ENCODE measurements at regions not wholly inside any gene's neighbourhood (a gene's known extent, or its start where the extent isn't known, plus 50 kb on each side); places are given as distances from the start of the nearest gene placed in this dataset.

DNA sequence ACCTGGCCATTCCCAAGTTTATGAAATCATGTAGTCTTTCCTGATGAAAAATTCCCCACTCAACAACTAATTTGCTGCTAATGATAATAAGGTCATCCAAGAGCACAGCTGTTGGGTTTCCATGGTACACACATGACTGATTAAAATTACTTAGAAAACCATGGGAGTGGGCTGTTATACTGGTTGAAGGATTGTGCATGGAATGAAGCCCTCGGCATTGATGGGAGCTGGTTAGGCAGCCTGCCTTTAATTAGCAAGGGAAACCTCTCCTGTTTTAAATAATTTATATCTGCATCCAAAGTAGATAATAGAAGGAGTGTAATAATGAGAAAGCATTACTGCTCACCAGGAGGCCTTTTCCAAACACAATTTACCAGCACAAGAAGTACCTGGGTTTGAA, 235.1 kb upstream of the CFAP20DC start:
- DNase-seq: no peak

DNA sequence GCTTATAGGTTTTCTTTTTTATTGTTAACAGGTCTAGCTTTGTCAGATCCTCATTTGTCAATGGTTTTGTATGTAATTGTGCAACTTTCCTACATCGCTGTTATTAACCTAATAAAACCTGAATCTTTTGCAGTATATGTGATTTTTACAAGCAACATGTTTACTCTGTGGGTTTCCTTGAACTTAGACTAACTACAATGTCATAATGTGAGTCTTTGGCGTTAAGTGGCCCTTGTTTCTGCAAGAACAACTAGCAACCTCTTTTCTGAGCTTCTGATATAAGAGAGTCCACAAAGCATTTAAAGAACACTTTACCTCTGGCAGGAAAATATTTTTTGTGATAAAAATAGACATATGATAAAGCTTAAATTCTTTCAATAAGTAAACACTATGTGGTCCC, 230.3 kb upstream of the CFAP20DC start:
- DNase-seq: no peak

- no peak for DNase-seq
Measured at GRCh38 chr3:59277816-59278215, 228.0 kb upstream of the CFAP20DC start.

DNA sequence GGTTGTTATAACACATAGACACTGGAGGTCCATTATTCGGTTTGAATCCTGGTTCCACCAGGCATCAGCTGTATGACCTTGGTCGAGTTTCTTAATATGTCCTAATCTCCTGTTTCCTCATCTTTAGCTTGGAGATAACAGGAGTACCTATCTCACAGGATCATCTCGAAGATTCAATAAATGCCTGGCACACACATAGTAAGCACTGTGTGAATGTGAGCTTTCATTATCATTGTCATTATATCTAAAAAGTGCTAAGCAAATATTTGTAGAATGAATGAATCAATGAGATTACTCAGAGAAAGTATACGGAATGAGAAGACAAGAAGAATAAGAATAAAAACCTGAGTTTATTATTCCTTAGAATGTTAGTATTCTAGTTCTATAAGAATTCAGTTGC, 227.4 kb upstream of the CFAP20DC start:
- no peak for DNase-seq

DNA sequence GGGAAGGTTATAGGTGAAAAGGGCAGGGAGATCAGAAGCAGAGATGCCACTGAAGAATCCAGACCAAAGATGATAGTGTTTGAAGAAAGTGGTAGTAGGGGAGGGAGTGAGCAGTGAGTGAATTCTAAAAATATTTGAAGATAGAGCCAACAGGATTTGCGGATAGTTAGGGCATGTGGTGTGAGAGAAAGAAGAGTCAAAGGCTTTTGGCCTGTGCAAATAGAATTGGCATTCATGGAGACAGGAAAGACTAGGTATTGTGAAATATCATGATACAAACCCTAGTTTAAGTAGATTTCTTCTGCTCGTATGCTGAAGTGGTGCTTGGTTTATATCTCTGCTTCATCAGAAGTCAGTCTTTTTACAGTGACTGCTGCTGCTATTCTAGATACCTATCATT, 224.2 kb upstream of the CFAP20DC start:
- no peak for DNase-seq

DNA sequence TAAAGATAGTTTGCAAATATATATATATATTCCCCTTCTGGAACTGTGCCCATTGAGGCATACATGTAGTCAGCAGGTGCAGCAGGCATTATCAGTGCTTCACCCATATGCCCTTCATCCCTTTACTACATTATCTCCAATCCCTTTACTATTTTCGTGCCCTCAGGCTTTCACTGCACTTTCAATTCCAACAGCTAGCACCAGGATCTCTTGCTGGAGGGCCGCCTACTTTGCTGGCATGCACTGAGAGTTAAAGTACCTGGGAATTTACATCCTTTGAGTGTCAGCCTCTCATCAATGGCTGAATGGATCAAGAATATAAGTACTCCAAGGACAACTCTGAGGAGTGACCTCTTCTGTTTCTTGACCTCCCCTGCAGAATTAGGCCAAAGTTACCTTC, 222.1 kb upstream of the CFAP20DC start:
- DNase-seq: no peak

- DNase-seq: no peak
Measured at GRCh38 chr3:59270921-59271320, 221.1 kb upstream of the CFAP20DC start.

DNA sequence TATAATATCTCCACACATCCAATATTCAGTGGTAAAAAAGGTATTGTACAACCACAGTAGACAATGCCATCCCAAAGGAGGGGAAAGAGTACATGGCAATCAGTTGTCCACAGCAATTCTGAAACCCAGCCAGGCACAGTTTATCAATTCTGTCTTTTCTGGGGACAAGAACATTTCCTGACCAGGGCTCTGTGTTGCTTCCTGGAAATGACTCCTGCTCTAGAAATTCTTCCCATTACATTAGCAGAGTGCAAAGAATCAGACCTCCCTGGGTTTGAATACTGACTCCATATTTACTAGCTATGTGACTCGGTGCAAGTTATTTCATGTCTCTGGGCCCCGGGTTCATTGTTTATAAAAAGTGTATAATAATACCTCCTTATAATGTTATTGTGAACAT, 220.4 kb upstream of the CFAP20DC start:
- no peak for DNase-seq

DNA sequence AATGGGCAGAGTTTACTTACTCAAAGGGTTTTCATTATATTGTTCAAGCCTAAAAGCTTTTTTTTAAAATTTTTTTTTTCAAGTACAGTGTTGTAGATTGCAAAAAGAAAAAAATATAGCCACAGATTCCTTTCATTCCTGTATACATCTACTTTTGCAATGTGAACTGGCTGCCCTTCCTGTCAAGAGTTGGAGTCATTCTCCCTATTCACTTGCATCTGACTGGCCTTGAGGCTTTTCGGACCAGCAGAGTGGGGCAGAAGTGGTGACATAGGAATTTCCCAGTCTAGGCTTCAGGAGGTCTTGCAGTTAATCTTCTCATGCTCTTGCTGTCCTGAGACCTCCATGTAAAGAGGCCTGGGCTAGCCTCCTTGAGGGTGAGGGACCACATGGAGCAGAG, 218.3 kb upstream of the CFAP20DC start:
- peak; percentile 6 for DNase-seq

- DNase-seq: no peak
Measured at GRCh38 chr3:59267021-59267420, 217.2 kb upstream of the CFAP20DC start.

GRCh38 chr3:59266551-59266950, 216.7 kb upstream of the CFAP20DC start:
- DNase-seq: no peak

DNA sequence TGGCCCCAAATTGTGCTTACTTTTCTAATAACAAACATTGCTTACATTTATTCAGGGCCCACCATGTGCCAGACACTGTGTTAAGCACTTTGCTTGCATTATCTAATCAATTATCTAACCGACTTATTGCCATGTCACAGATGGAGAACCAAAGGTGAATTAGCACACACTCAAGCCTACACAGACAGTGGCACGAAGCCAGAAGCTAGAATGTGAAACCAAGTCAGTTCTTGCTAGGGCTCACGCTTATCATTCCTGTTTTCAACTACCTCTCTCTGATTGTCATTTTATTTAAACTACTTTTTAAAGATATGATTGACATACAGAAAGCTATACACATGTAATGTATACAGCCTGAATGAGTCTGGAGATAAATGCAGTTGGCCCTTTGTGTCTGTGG, 215.7 kb upstream of the CFAP20DC start:
- DNase-seq: no peak

- DNase-seq: no peak
Measured at GRCh38 chr3:59264366-59264765, 214.5 kb upstream of the CFAP20DC start.

DNA sequence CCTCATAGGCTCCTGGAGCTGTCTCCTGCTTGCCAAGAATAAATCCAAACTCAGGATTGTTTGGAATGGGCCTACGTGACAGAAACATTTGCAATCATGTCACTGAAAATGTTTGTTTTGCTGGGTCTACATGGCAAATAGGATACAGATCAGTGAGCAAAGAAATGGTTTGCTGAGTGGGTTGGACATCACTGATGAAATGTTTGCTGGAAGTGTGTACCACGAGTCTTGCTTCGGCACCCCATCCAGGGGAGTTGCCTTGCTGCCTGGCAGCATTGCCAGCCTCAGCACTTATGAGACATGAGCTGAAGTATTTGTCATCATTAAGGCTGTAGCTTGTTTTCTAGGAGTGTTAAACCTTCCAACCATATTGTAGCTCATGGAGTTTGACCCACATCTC, 213.3 kb upstream of the CFAP20DC start:
- no peak for DNase-seq

GRCh38 chr3:59262076-59262498, 212.3 kb upstream of the CFAP20DC start:
- no peak for DNase-seq

DNA sequence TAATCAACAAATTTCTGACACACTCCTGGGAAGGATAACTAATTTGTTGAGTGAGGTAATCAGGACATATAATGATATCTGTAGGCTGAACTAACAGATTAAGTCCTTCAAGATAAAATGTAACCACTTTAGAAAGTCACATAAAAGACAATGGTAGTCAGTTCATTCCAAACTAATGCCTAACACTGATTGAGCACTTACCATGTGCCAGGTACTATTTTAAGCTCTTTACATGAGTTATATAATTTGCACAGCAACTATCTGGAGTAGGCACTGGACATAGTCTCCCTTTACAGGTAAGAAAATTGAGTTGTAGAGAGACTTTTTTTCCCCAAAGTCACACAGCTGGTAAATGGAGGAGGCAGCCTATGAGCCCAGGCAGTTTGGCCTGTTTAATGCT, 211.2 kb upstream of the CFAP20DC start:
- DNase-seq: no peak

GRCh38 chr3:59258550-59259260, 208.9 kb upstream of the CFAP20DC start:
- no peak for DNase-seq

- DNase-seq: no peak
Measured at GRCh38 chr3:59257506-59257905, 207.7 kb upstream of the CFAP20DC start.

DNA sequence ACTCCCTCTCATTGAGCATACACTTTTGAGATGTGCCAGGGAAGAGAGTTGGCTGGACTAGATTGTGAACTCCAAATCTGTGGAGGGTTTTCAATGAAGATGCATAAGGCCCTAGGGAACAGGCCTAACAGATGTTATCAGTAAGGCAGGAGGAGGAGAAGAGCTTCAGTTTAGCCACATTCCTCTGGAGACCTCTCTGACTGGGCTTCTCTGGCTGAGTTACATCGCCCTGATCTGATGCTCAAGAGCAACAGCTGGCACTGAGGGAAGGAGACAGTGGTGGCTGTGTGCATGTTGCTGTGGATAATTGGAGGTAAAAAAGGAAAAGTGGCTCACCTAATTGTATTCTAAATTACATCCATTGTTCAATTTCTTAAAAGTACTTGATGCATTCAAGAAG, 206.4 kb upstream of the CFAP20DC start:
- no peak for DNase-seq

GRCh38 chr3:59254976-59255375, 205.2 kb upstream of the CFAP20DC start:
- no peak for DNase-seq

- no peak for DNase-seq
Measured at GRCh38 chr3:59254433-59254832, 204.6 kb upstream of the CFAP20DC start.

DNA sequence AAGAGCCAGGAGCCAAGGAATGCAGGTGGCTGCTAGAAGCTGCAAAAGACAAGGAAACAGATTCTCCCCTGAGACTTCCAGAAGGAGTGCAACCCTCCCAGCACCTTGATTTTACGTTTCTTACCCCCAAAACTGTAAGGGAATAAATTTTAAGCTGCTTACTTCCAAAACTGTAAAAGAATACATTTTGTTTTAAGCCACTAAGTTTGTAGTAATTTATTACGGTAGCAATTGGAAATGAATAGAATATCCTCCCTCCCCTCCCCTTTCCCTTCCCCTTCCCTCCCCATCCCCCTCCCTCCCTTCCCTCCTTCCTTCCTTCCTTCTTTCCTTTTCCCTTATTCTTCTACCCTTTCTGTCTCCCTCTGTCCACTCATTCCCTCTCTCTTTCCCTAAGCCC, 203.7 kb upstream of the CFAP20DC start:
- DNase-seq: no peak

GRCh38 chr3:59251869-59252268, 202.0 kb upstream of the CFAP20DC start:
- no peak for DNase-seq

DNA sequence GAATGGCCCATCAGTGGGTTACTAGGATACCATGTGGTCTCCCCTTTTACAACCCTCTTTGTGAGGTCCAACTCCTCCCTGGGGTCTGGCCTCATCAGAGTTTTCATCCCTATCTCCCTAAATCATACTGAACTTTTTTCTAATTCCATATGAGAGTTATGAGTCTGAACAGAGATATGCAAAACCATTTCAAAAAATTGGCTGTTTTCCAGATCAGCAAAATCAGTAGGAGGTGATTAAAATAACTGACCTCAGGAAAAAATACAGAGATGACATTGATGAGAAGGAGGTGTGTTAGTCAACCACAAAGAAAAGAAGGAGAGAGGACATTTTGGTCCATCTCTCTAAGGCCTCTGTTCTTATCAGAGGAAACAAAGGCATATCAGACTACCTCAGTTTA, 200.8 kb upstream of the CFAP20DC start:
- DNase-seq: no peak

DNA sequence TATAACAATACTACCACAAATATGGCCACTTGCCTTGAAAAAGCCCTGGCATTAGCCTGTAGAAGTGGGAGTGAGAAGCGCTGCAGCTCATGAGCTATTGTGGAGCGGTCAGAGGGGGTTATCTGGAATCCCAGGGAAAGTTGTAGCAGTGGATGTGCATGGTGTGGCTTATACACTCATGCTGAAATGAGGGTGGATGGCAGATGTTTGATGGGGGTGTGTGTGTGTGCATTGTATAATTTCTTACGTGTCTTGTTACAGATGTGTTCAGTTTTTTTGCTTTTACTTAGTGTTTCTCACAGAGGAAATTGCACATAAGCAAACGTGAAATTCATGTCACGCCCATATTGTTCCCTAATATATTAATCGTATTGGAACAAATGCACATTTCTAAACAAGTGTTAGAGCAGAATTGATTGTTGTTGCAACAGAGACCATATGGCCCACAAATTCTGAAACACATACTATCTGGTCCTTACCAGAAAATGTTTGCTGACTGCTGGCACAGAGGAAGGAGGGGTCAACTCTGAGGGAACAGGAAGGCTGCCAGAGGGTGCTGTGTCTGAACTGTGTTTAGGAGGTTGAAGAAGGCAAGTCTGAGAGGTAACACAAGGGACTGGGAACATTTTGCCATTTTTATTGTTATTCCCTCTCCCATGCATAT, 200.0 kb upstream of the CFAP20DC start:
- DNase-seq: no peak
